Stomach (tissue), 8 donors: ENCODE measurements at regions not wholly inside any gene's neighbourhood (a gene's known extent, or its start where the extent isn't known, plus 50 kb on each side); places are given as distances from the start of the nearest gene placed in this dataset.
"Not testable (repeated sequence)": the region's sequence is repeated elsewhere in the genome, so short reads cannot be mapped to it uniquely, and the experiment has no call there.

ENCODE experiments used
- DNase-seq, 2 donors: peaks; one replicate each; pipeline versions ENCODE4 v3.0.0 to v3.0.0-alpha.2; 2013 to 2019
- H3K27ac ChIP-seq, 5 donors: fragments of 200-600 bp in 4 of 5; sonication (generic) in 4 of 5; one replicate each; pipeline ENCODE4 v1.5.1; 2013 to 2019; ENCODE audit warnings: mild to moderate bottlenecking in 1 of 5, moderate library complexity in 1 of 5
- H3K27me3 ChIP-seq, 3 donors: fragments of 200-600 bp; sonication (generic); one replicate each; pipeline ENCODE4 v1.5.1; 2017 to 2019; ENCODE audit warnings: mixed run types in 1 of 3
- H3K36me3 ChIP-seq, 4 donors: fragments of 200-600 bp; sonication (generic); 1 replicate in 3 of 4; 2 replicates in 1 of 4; pipeline ENCODE4 v1.5.1; 2016 to 2019
- H3K4me1 ChIP-seq, 4 donors: fragments of 200-600 bp; sonication (generic); one replicate each; pipeline ENCODE4 v1.5.1; 2016 to 2019
- H3K4me3 ChIP-seq, 4 donors: fragments of 200-600 bp; sonication (generic) in 3 of 4; one replicate each; pipeline ENCODE4 v1.5.1; 2016 to 2019; ENCODE audit warnings: mild to moderate bottlenecking in 1 of 4
- H3K9me3 ChIP-seq, 4 donors: fragments of 200-600 bp; sonication (generic); one replicate each; pipeline ENCODE4 v1.5.1; 2016 to 2019
- CTCF ChIP-seq, 7 experiments: fragments of 450-650 bp in 4 of 7; fragments of 200-600 bp in 3 of 7; sonication (generic) in 3 of 7; IDR thresholded peaks; one replicate each; pipeline ENCODE4 v1.5.1; 2016 to 2019; ENCODE audit warnings: antibody characterized with exemption in 7 of 7, control low read depth in 2 of 7, mild to moderate bottlenecking in 1 of 7
- EP300 ChIP-seq: sonication (generic); formaldehyde crosslinking; IDR thresholded peaks from one replicate; pipeline ENCODE4 v1.6.1; 2017; ENCODE audit warnings: antibody characterized with exemption
- POLR2A ChIP-seq, 4 donors: fragments of 450-650 bp; IDR thresholded peaks; one replicate each; pipeline ENCODE4 v1.6.1; 2016; ENCODE audit warnings: antibody characterized with exemption in 4 of 4, control low read depth in 2 of 4, mild to moderate bottlenecking in 1 of 4, moderate library complexity in 1 of 4
- POLR2AphosphoS5 ChIP-seq, 3 donors: sonication (generic); formaldehyde crosslinking; IDR thresholded peaks; one replicate each; pipeline ENCODE4 v1.6.1; 2016; ENCODE audit warnings: antibody characterized with exemption in 3 of 3
- WGBS, 5 donors: extraction: QIAGEN DNeasy Blood & Tissue Kit in 3 of 5; methylation state at CpG; one replicate each; pipeline versions ENCODE4 v1.1.5 to v1.1.7; 2013 to 2018; 5-methylcytosine and 5-hydroxymethylcytosine counted together
- intact Hi-C: fragments of 100-400 bp; cut with DNase I; formaldehyde crosslinking; loops from one replicate; pipeline ENCODE4 v1.15.1; 2023; ENCODE audit warnings: low total_unique reads
- donor health status: healthy with polysubstance abuse.
- donor health status: Bipolar disorder and iron deficiency.
- donor health status: healthy.

- H3K4me3 ChIP-seq, result no peak overlapping the region
- peaks cover 0 to 5% (median 0%) of the 10 kb centered on the region in 3 donors for H3K27me3 ChIP-seq
- intact Hi-C loops, result no loop called here
- H3K9me3 ChIP-seq, result peaks cover 0 to 6% (median 2%) of the 10 kb centered on the region in 4 donors
- TF ChIP-seq POLR2AphosphoS5 (IDR thresholded peaks at IDR 0.05), result no peak
- TF ChIP-seq EP300, result no peak
- TF ChIP-seq POLR2A (IDR thresholded peaks at IDR 0.05), result no peak
- TF ChIP-seq CTCF (IDR thresholded peaks at IDR 0.05), result no peak
- no peak for DNase-seq
- no peaks in the 10 kb centered on the region for H3K4me1 ChIP-seq
- no peak overlapping the region for H3K27ac ChIP-seq
- no peaks in the 10 kb centered on the region for H3K36me3 ChIP-seq
- WGBS, 5 donors, result 72 to 90% (median 82%) methylated on average over 5 of the region's 5 CpGs
Measured at GRCh38 chrX:447052-447451, 60.3 kb upstream of the PPP2R3B start.

GRCh38 chrX:451750-452149 is 65.0 kb upstream of the PPP2R3B start:
- peaks cover 0 to 16% (median 6%) of the 10 kb centered on the region in 4 donors for H3K9me3 ChIP-seq
- 64 to 70% (median 67%) methylated on average over 12 of the region's 12 CpGs for WGBS, 5 donors
- H3K27me3 ChIP-seq, result not testable (repeated sequence)

GRCh38 chrX:452598-452997 is 65.9 kb upstream of the PPP2R3B start:
- Histone ChIP-seq H3K27ac (no peak overlapping the region), H3K4me3 (no peak overlapping the region), H3K36me3 (no peaks in the 10 kb centered on the region), H3K27me3 (peaks cover 0 to 5% (median 0%) of the 10 kb centered on the region in 3 donors), H3K9me3 (peaks cover 0 to 16% (median 6%) of the 10 kb centered on the region in 4 donors), H3K4me1 (no peaks in the 10 kb centered on the region)
- TF ChIP-seq POLR2AphosphoS5 (IDR thresholded peaks at IDR 0.05) (no peak), CTCF (IDR thresholded peaks at IDR 0.05) (no peak), EP300 (no peak), POLR2A (IDR thresholded peaks at IDR 0.05) (no peak)
- no peak for DNase-seq
- intact Hi-C loops, result no loop called here

More at GRCh38 chrX:451750-452149, 65.0 kb upstream of the PPP2R3B start:
- H3K27ac ChIP-seq, H3K4me3 ChIP-seq, DNase-seq, intact Hi-C loops, H3K4me1 ChIP-seq, H3K36me3 ChIP-seq: not testable (repeated sequence)

- H3K27ac ChIP-seq, H3K4me1 ChIP-seq, H3K36me3 ChIP-seq, H3K4me3 ChIP-seq, H3K27me3 ChIP-seq, intact Hi-C loops, DNase-seq: not testable (repeated sequence)
- 88 to 98% (median 96%) methylated on average over 7 of the region's 7 CpGs for WGBS, 5 donors
- H3K9me3 ChIP-seq, result peaks cover 0 to 16% (median 6%) of the 10 kb centered on the region in 4 donors
Measured at GRCh38 chrX:454514-454913, 67.8 kb upstream of the PPP2R3B start.

GRCh38 chrX:455199-455598 is 68.5 kb upstream of the PPP2R3B start:
- no peak overlapping the region for H3K4me3 ChIP-seq
- peaks cover 0 to 6% (median 0%) of the 10 kb centered on the region in 3 donors for H3K27me3 ChIP-seq
- WGBS, 5 donors, result 59 to 74% (median 71%) methylated on average over 7 to 8 of the region's 8 CpGs
- no peak overlapping the region for H3K27ac ChIP-seq
- DNase-seq, result peak in 1 of 2 donors; percentile 13
- peaks cover 0 to 16% (median 6%) of the 10 kb centered on the region in 4 donors for H3K9me3 ChIP-seq
- intact Hi-C loops, result no loop called here
- H3K4me1 ChIP-seq, result no peaks in the 10 kb centered on the region
- no peaks in the 10 kb centered on the region for H3K36me3 ChIP-seq
- TF ChIP-seq POLR2AphosphoS5 (IDR thresholded peaks at IDR 0.05) (no peak), EP300 (no peak), POLR2A (IDR thresholded peaks at IDR 0.05) (no peak), CTCF (IDR thresholded peaks at IDR 0.05) (no peak)
